ENCODE measurements at regions not wholly inside any gene's neighbourhood (a gene's known extent, or its start where the extent isn't known, plus 50 kb on each side); places are given as distances from the start of the nearest gene placed in this dataset.

GRCh38 chr21:16330082-16330907 lies 600.5 kb downstream of the USP25 start:
- Histone ChIP-seq H3K27ac (peak overlapping the region; percentile 68), H3K4me1 (ENCODE audit: low read depth) (peaks cover 28% of the 10 kb centered on the region), H3K27me3 (no peaks in the 10 kb centered on the region), H3K9me3 (ENCODE audit: low read depth) (no peaks in the 10 kb centered on the region), H3K4me3 (peak overlapping the region; percentile 3), H3K36me3 (no peaks in the 10 kb centered on the region)
- TF ChIP-seq CTCF (IDR thresholded peaks at IDR 0.05; ENCODE audit: low read depth, low read length): peak; percentile 70
- DNase-seq (ENCODE audit: low read depth in 1 of 2, low spot score in 1 of 2): peak; percentile 88 to 89

GRCh38 chr21:16330908-16331268 lies 601.1 kb downstream of the USP25 start:
- no peaks in the 10 kb centered on the region for H3K27me3 ChIP-seq
- H3K4me1 ChIP-seq (ENCODE audit: low read depth): peaks cover 28% of the 10 kb centered on the region
- no peaks in the 10 kb centered on the region for H3K36me3 ChIP-seq
- H3K27ac ChIP-seq: peak overlapping the region; percentile 68
- no peak for TF ChIP-seq CTCF (IDR thresholded peaks at IDR 0.05; ENCODE audit: low read depth, low read length)
- H3K4me3 ChIP-seq: peak overlapping the region; percentile 3
- H3K9me3 ChIP-seq (ENCODE audit: low read depth): no peaks in the 10 kb centered on the region
- peak; percentile 18 to 26 for DNase-seq (ENCODE audit: low read depth in 1 of 2, low spot score in 1 of 2)

GRCh38 chr21:16337266-16337665 lies 607.5 kb downstream of the USP25 start:
- no peak overlapping the region for H3K27ac ChIP-seq
- no peak for TF ChIP-seq CTCF (IDR thresholded peaks at IDR 0.05; ENCODE audit: low read depth, low read length)

GRCh38 chr21:16342932-16343331 lies 613.1 kb downstream of the USP25 start:
- H3K4me1 ChIP-seq (ENCODE audit: low read depth): peaks cover 10% of the 10 kb centered on the region
- H3K27ac ChIP-seq: peak overlapping the region; percentile 49
- H3K9me3 ChIP-seq (ENCODE audit: low read depth): no peaks in the 10 kb centered on the region
- H3K36me3 ChIP-seq: no peaks in the 10 kb centered on the region
- H3K4me3 ChIP-seq: no peak overlapping the region
- no peaks in the 10 kb centered on the region for H3K27me3 ChIP-seq
- no peak for DNase-seq (ENCODE audit: low read depth in 1 of 2, low spot score in 1 of 2)
- no peak for TF ChIP-seq CTCF (IDR thresholded peaks at IDR 0.05; ENCODE audit: low read depth, low read length)

More at GRCh38 chr21:16337266-16337665, 607.5 kb downstream of the USP25 start:
- H3K36me3 ChIP-seq: no peaks in the 10 kb centered on the region
- H3K4me1 ChIP-seq (ENCODE audit: low read depth): no peaks in the 10 kb centered on the region
- no peaks in the 10 kb centered on the region for H3K9me3 ChIP-seq (ENCODE audit: low read depth)
- H3K4me3 ChIP-seq: no peak overlapping the region
- no peaks in the 10 kb centered on the region for H3K27me3 ChIP-seq
- DNase-seq (ENCODE audit: low read depth in 1 of 2, low spot score in 1 of 2): no peak

GRCh38 chr21:16343776-16344175 lies 614.0 kb downstream of the USP25 start:
- H3K27me3 ChIP-seq: no peaks in the 10 kb centered on the region
- H3K4me3 ChIP-seq: no peak overlapping the region
- H3K4me1 ChIP-seq (ENCODE audit: low read depth): peaks cover 10% of the 10 kb centered on the region
- no peaks in the 10 kb centered on the region for H3K9me3 ChIP-seq (ENCODE audit: low read depth)
- no peaks in the 10 kb centered on the region for H3K36me3 ChIP-seq
- H3K27ac ChIP-seq: no peak overlapping the region
- DNase-seq (ENCODE audit: low read depth in 1 of 2, low spot score in 1 of 2): peak in 1 of 2 donors; percentile 6
- TF ChIP-seq CTCF (IDR thresholded peaks at IDR 0.05; ENCODE audit: low read depth, low read length): no peak
